HG03354 (cell line): ENCODE measurements at regions not wholly inside any gene's neighbourhood (a gene's known extent, or its start where the extent isn't known, plus 50 kb on each side); places are given as distances from the start of the nearest gene placed in this dataset.
"Not testable (repeated sequence)": the region's sequence is repeated elsewhere in the genome, so short reads cannot be mapped to it uniquely, and the experiment has no call there.

ENCODE experiments used
- ATAC-seq: cut with Tn5 transposase; IDR thresholded peaks from one replicate; pipeline ENCODE4 v1.9.1; 2021; ENCODE audit warnings: mild to moderate bottlenecking; ENCODE audit not compliant: unreplicated experiment, poor library complexity, severe bottlenecking

GRCh38 chr17:77543801-77544200, 403.0 kb downstream of the SEC14L1 start:
- ATAC-seq: no peak

DNA sequence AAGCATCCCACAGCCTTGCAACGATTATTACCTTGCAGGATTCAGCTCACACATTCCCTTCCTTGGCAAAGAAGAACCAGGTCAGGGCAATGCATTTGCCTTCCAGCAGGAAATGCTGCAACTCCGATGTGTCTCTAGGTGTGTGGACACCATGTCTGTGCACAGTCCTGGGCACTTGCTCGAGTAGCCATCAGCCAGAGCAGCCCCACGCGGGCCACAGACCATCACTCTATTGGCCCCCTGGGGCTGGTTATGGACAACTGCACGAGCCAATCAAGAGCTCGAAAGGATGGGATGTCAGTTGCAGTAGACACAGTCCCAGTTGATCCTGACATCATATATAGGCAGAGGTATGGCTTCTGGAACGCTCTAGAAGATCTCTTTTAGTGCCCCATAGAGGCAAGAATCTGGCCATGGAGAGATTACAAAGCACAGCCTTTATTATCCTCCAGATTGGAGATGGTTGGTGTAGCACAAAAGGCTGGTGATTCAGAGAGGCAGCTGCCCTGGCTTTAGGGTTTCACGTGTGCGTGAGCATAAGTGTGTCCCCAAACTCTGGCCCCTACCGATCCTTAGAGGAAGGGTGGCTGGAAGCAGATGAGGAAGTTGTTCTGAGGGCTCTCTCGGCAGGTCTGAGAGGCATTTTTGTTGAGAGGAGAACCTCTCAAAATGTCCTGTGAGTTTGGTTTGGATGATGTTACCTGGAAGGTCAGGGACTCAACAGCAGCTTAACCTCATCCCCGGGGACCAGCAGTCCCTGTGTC, 403.8 kb downstream of the SEC14L1 start:
- no peak for ATAC-seq

DNA sequence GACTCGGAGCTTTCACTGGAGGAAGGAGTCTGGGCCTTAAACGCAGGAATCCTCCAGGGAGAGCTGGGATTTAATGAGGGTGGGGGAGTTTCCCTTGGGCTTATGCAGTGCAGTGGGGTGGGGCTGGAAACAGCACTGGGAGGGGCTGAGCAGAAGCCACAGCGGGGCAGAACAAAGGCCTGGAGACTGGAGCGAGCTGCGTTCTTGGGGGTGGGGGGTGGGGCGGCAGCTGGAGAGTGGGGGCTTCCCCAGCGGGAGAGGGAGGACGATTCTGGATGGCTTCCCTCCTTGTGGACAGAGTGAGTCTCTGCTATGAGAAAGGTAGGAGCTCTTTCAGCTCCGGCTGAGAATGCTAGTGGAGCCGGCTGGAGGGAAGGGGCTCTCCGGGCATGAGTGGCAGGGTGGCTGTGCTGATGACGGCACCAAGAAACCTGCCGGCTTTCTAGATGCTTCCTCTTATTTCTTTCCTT, 406.0 kb downstream of the SEC14L1 start:
- ATAC-seq: no peak

- ATAC-seq: no peak
These were observed 408.2 kb downstream of the SEC14L1 start for GRCh38 chr17:77548967-77549366.

- ATAC-seq: no peak
These were observed 408.7 kb upstream of the TNRC6C start for GRCh38 chr17:77549726-77550366.

DNA sequence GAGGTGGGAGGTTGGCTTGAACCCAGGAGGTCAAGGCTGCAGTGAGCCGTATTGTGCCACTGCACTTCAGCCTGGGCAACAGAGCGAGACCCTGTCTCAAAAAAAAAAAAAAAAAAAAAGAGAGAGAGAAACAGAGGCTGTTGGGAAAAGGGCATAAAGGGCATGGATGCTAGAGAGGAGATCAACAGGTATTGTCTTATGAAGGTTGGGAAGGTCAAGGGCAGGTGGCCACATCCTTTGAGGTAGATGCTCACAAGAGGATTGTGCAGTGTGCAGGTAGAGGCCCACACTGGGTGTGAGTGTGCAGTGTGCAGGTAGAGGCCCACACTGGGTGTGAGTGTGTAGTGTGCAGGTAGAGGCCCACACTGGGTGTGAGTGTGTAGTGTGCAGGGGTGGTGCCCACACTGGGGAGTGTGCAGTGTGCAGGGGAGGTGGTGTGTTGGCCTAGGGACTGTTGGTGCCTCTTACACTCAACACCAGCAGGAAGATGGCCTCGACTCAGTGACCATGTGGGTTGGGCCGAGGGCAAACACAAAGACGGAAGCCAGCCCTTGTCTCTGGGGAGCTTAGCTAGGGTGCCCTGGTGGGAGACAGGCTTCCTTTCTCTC, 404.9 kb upstream of the TNRC6C start:
- ATAC-seq: no peak

DNA sequence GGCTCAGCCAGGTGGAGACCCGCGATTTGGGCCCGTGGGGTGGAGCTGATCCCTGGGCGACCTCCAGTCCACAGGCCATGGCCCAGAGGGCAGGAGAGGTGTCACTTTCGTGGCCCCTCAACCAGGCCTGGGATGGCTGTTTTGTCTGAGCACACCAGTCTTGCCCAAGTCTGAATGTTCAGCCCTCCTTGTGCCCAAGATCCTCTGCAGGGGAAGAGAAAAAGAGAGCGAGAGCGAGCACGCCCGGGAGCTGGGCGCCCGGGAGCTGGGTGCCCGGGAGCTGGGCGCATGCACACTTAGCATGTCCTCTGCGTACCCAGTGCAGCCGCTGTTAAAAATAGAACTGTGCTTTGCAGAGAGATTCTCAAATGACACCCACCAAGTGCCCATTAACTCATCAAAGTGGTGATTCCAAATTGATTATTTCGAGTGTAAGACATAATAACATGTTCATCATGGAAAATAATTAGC, 403.3 kb upstream of the TNRC6C start:
- ATAC-seq: no peak

DNA sequence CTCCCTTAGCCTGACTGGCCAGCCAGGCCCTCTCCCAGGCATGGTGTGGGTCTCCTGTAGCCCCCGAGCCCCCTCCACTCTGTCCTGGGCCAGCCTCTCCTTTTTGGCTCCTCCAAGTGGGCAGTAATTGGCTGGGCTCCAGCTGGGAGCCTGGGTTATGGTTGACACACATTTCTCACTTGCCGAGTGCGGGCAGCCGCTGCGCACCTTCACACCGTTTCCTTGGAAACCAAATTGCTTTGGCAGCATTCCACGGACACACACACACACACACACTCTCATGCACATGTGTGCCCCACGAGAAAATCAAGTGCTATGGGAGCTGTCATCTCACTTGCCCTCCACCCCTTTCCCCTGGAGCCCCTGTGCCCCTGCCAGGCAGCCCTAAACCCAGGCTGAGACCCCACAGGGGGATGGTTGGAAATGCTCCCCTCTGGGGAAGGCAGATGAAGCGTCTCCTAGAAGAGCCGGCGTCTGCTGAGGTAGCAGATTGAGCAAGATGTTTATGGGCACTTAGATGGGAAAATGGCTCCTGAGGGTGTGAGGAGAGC, 402.7 kb upstream of the TNRC6C start:
- ATAC-seq: no peak

DNA sequence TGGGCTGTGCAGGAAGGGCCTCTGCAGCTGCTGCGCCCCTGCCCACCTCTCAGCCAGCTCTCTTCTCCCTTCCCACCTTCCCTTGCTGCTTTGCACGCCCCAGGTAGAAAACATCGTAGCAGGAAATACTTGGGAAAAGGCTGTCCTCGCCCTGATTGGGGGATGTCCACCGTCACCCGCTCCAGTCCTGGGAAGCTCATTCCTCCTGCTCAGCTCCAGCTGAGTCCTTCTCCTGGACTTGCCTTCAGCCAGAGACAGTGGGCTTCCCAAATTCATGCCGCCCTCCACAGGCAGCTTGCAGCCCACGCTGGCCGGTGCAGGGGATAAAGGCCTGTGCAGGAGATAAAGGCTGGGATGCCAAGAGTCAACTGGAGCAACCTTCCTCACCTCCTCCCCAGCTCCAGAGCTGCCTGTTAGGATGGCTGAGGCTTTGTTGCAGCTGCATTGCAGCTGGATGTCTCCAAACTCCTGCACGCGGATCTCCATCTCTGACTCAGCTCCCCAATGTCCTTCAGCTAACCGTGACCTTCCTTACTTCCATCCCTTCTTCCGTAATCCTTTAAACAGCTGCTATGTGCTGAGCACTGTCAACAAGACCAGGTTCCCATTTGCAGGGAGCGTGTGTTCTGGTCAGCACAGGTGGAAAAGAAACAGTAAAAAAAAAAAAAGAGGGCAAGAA, 402.0 kb upstream of the TNRC6C start:
- ATAC-seq: no peak

DNA sequence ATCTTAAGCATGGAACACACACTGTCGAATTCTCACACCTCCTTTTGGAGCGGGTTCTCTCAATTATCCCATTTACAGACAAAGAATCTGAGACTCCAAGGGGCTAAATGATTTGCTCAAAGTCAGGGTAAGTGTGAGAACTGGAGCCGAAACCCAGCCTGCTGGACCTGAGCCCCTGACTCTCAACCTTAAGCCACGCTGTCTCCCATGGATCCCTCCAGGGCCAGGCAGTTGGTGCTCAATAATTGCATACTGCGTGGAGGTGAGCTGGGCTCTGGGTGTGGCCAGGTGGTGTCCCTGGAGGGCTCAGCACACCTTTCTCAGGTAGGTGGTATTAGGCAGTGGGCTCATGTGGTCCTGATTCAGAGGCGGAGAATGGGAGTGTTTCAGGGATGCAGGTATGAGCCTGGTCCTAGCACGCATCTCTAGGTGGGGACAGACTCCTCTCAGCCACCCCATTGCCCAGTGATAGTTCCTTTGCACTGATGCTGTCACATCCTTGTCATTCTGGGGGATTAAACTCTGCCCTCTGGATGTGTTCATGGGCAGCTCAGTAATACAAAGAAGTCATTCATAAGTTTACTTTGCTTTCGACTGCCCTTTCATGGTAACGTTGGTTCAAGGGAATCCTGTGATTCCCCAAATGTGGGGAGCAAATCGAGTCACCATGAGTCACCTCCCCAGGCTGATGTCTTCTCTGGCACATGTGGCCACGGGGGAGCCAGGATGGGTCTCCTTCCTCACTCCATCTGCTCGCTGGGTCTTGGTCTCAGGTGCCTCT, 399.5 kb upstream of the TNRC6C start:
- ATAC-seq: no peak

DNA sequence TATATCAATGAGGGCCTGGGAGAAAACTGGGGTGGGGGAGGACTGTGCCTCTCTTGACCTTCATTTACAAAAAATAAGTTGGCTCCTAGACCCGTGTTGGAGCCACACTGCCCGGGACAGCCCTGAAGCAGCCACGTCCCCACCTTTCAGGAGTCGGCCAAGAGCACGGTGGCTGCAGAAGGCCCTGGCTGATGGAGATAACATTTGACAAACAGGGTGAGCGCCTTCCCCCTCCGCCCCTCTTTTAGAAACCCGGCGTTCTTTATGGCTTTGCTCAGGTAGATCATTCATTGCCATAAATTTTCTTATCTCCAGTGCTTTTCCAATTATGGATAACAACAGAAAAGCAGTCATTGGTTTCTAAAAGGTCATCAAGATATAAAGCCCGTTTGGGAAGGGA, 398.1 kb upstream of the TNRC6C start:
- no peak for ATAC-seq

GRCh38 chr17:77560841-77561240, 397.7 kb upstream of the TNRC6C start:
- no peak for ATAC-seq

DNA sequence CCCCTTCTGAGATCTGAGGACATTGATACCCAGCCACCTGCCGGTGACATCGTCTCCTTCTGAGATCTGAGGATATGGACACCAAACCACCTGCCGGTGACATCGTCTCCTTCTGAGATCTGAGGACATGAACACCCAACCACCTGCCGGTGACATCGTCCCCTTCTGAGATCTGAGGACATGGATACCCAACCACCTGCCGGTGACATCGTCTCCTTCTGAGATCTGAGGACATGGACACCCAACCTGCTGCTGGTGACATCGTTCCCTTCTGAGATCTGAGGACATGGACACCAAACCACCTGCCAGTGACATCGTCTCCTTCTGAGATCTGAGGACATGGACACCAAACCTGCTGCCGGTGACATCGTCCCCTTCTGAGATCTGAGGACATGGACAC, 396.1 kb upstream of the TNRC6C start:
- ATAC-seq: not testable (repeated sequence)

GRCh38 chr17:77563439-77564102, 394.9 kb upstream of the TNRC6C start:
- ATAC-seq: no peak

DNA sequence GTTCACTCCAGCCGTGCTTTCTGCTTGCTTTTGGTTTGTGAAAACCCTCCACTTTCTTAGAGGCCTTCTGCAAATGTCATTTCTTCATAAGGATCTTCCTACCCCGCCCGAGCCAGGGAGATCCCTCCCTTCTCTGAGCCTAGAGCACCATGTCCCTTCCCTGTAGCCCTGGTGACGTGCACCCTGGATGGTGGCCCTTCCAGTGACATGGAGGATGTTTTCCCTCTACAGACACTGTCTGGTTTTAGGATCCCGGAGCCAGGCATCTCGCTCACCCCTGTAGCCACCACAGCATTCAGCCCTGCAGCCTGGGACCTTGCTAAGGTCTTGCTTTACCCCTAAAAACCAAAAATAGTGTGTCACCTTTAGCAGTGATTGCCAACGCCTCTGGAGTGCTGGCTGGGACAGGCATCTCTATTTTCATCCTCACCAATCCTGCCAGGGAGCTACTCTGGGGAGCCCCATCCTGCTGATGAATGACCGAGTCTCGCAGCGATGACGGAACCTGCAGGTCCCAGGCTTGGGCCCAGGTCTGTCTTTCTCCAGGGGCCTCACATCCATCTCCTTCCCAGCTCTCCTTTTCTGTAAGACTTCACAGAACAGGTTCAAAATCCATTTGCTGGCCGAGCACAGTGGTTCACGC, 394.1 kb upstream of the TNRC6C start:
- no peak for ATAC-seq

- no peak for ATAC-seq
These were observed 393.3 kb upstream of the TNRC6C start for GRCh38 chr17:77565166-77565565.

GRCh38 chr17:77566151-77566550, 392.4 kb upstream of the TNRC6C start:
- ATAC-seq: no peak

GRCh38 chr17:77566566-77567138, 391.9 kb upstream of the TNRC6C start:
- ATAC-seq: no peak
